ENCODE measurements at regions not wholly inside any gene's neighbourhood (a gene's known extent, or its start where the extent isn't known, plus 50 kb on each side); places are given as distances from the start of the nearest gene placed in this dataset.

GRCh38 chr2:176826356-176826755 is 386.2 kb upstream of the HNRNPA3 start:
- intact Hi-C loops (cut with DNase I; ENCODE audit: low total_unique reads) = no loop called here

GRCh38 chr2:176826984-176827668 is 385.5 kb upstream of the HNRNPA3 start:
- intact Hi-C loops (cut with DNase I; ENCODE audit: low total_unique reads) = no loop called here
- Histone ChIP-seq H3K36me3 (no peaks in the 10 kb centered on the region), H3K9me3 (no peaks in the 10 kb centered on the region), H3K27ac (no peak overlapping the region), H3K4me1 (no peaks in the 10 kb centered on the region), H3K4me3 (no peak overlapping the region), H3K27me3 (peaks cover 0 to 11% (median 0%) of the 10 kb centered on the region in 3 donors)
- DNase-seq = no peak
- no peak for TF ChIP-seq POLR2AphosphoS5 (IDR thresholded peaks at IDR 0.05)
- no peak for TF ChIP-seq POLR2A (IDR thresholded peaks at IDR 0.05)
- TF ChIP-seq CTCF (IDR thresholded peaks at IDR 0.05) = no peak
- TF ChIP-seq EP300 (IDR thresholded peaks at IDR 0.05) = no peak
- WGBS, 5 donors = 79 to 85% (median 84%) methylated on average over 9 of the region's 9 CpGs

More at GRCh38 chr2:176826356-176826755, 386.2 kb upstream of the HNRNPA3 start:
- DNase-seq = no peak
- Histone ChIP-seq H3K4me1 (no peaks in the 10 kb centered on the region), H3K27me3 (peaks cover 0 to 11% (median 0%) of the 10 kb centered on the region in 3 donors), H3K9me3 (no peaks in the 10 kb centered on the region), H3K4me3 (no peak overlapping the region), H3K36me3 (no peaks in the 10 kb centered on the region), H3K27ac (no peak overlapping the region)
- WGBS, 5 donors = 76 to 85% (median 80%) methylated on average over 2 of the region's 2 CpGs
- no peak for TF ChIP-seq EP300 (IDR thresholded peaks at IDR 0.05)
- TF ChIP-seq POLR2A (IDR thresholded peaks at IDR 0.05) = no peak
- no peak for TF ChIP-seq CTCF (IDR thresholded peaks at IDR 0.05)
- no peak for TF ChIP-seq POLR2AphosphoS5 (IDR thresholded peaks at IDR 0.05)

- no peaks in the 10 kb centered on the region for H3K9me3 ChIP-seq
- no peaks in the 10 kb centered on the region for H3K4me1 ChIP-seq
- no peak overlapping the region for H3K4me3 ChIP-seq
- intact Hi-C loops (cut with DNase I; ENCODE audit: low total_unique reads) = no loop called here
- peak in 1 of 2 donors; percentile 40 for DNase-seq
- no peak overlapping the region for H3K27ac ChIP-seq
- no peaks in the 10 kb centered on the region for H3K36me3 ChIP-seq
- TF ChIP-seq POLR2A (IDR thresholded peaks at IDR 0.05) (no peak), EP300 (IDR thresholded peaks at IDR 0.05) (no peak), POLR2AphosphoS5 (IDR thresholded peaks at IDR 0.05) (no peak), CTCF (IDR thresholded peaks at IDR 0.05) (no peak)
- peaks cover 0 to 10% (median 0%) of the 10 kb centered on the region in 3 donors for H3K27me3 ChIP-seq
- WGBS, 5 donors = 38 to 53% (median 48%) methylated on average over 3 of the region's 3 CpGs
These were observed 382.2 kb upstream of the HNRNPA3 start for GRCh38 chr2:176830362-176830761.

GRCh38 chr2:176832086-176832485 is 380.5 kb upstream of the HNRNPA3 start:
- TF ChIP-seq POLR2AphosphoS5 (IDR thresholded peaks at IDR 0.05) = no peak
- TF ChIP-seq CTCF (IDR thresholded peaks at IDR 0.05) = no peak
- no peak for TF ChIP-seq POLR2A (IDR thresholded peaks at IDR 0.05)
- no peak for TF ChIP-seq EP300 (IDR thresholded peaks at IDR 0.05)
- no peaks in the 10 kb centered on the region for H3K36me3 ChIP-seq
- H3K4me3 ChIP-seq = no peak overlapping the region
- 79 to 93% (median 84%) methylated on average over 6 of the region's 6 CpGs for WGBS, 5 donors
- no peak overlapping the region for H3K27ac ChIP-seq
- intact Hi-C loops (cut with DNase I; ENCODE audit: low total_unique reads) = no loop called here
- DNase-seq = peak in 1 of 2 donors; percentile 10
- H3K4me1 ChIP-seq = no peaks in the 10 kb centered on the region
- H3K9me3 ChIP-seq = no peaks in the 10 kb centered on the region
- peaks cover 0 to 4% (median 0%) of the 10 kb centered on the region in 3 donors for H3K27me3 ChIP-seq

Data from stomach (tissue), 8 donors.